ENCODE measurements at regions not wholly inside any gene's neighbourhood (a gene's known extent, or its start where the extent isn't known, plus 50 kb on each side); places are given as distances from the start of the nearest gene placed in this dataset.

DNA sequence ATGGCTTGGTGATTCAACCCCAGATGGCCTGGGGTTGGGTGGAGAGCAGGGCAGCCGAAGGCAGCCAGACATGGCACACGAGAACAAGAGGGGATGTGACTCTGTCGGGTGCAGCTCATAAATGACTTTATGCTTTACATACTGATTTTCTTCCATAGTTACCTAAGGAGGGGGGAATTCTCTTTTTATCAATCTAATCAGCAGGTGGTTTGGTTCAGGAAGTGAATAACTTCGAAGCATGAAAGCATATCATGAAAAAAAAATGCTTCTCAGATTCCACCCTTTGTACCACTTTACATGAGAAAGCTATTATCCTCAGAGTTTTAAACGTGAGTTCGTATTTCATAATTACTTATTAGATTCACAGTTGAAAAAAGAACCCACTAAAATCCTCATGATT, 908.9 kb upstream of the LCORL start:
- TF ChIP-seq BHLHE40 (IDR thresholded peaks at IDR 0.05; ENCODE audit: borderline replicate concordance in 1 of 2, low read depth in 2 of 2, low read length in 1 of 2) = no peak
- no peak for TF ChIP-seq JUND (IDR thresholded peaks at IDR 0.05; ENCODE audit: low read depth, low read length)
- no peak for TF ChIP-seq KDM1A (IDR thresholded peaks at IDR 0.05; ENCODE audit: borderline replicate concordance)
- no peak for TF ChIP-seq CREB1 (IDR thresholded peaks at IDR 0.05; ENCODE audit: low read depth)
- no peak for TF ChIP-seq RUNX3 (IDR thresholded peaks at IDR 0.05; ENCODE audit: low read length)
- TF ChIP-seq SMARCA5 (IDR thresholded peaks at IDR 0.05) = no peak
- TF ChIP-seq, protein P1, sequence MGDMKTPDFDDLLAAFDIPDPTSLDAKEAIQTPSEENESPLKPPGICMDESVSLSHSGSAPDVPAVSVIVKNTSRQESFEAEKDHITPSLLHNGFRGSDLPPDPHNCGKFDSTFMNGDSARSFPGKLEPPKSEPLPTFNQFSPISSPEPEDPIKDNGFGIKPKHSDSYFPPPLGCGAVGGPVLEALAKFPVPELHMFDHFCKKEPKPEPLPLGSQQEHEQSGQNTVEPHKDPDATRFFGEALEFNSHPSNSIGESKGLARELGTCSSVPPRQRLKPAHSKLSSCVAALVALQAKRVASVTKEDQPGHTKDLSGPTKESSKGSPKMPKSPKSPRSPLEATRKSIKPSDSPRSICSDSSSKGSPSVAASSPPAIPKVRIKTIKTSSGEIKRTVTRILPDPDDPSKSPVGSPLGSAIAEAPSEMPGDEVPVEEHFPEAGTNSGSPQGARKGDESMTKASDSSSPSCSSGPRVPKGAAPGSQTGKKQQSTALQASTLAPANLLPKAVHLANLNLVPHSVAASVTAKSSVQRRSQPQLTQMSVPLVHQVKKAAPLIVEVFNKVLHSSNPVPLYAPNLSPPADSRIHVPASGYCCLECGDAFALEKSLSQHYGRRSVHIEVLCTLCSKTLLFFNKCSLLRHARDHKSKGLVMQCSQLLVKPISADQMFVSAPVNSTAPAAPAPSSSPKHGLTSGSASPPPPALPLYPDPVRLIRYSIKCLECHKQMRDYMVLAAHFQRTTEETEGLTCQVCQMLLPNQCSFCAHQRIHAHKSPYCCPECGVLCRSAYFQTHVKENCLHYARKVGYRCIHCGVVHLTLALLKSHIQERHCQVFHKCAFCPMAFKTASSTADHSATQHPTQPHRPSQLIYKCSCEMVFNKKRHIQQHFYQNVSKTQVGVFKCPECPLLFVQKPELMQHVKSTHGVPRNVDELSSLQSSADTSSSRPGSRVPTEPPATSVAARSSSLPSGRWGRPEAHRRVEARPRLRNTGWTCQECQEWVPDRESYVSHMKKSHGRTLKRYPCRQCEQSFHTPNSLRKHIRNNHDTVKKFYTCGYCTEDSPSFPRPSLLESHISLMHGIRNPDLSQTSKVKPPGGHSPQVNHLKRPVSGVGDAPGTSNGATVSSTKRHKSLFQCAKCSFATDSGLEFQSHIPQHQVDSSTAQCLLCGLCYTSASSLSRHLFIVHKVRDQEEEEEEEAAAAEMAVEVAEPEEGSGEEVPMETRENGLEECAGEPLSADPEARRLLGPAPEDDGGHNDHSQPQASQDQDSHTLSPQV (IDR thresholded peaks at IDR 0.05) = no peak
- TF ChIP-seq, protein P2, sequence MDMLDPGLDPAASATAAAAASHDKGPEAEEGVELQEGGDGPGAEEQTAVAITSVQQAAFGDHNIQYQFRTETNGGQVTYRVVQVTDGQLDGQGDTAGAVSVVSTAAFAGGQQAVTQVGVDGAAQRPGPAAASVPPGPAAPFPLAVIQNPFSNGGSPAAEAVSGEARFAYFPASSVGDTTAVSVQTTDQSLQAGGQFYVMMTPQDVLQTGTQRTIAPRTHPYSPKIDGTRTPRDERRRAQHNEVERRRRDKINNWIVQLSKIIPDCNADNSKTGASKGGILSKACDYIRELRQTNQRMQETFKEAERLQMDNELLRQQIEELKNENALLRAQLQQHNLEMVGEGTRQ (IDR thresholded peaks at IDR 0.05; ENCODE audit: borderline replicate concordance, low read depth, low read length) = no peak
- no peak for TF ChIP-seq POLR2A (IDR thresholded peaks at IDR 0.05; ENCODE audit: low read depth, low read length)
- TF ChIP-seq YY1 (IDR thresholded peaks at IDR 0.05; ENCODE audit: low read depth, low read length) = no peak
- TF ChIP-seq, protein P3, sequence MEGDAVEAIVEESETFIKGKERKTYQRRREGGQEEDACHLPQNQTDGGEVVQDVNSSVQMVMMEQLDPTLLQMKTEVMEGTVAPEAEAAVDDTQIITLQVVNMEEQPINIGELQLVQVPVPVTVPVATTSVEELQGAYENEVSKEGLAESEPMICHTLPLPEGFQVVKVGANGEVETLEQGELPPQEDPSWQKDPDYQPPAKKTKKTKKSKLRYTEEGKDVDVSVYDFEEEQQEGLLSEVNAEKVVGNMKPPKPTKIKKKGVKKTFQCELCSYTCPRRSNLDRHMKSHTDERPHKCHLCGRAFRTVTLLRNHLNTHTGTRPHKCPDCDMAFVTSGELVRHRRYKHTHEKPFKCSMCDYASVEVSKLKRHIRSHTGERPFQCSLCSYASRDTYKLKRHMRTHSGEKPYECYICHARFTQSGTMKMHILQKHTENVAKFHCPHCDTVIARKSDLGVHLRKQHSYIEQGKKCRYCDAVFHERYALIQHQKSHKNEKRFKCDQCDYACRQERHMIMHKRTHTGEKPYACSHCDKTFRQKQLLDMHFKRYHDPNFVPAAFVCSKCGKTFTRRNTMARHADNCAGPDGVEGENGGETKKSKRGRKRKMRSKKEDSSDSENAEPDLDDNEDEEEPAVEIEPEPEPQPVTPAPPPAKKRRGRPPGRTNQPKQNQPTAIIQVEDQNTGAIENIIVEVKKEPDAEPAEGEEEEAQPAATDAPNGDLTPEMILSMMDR (IDR thresholded peaks at IDR 0.05 in 2 of 3, conservative IDR thresholded peaks at IDR 0.05 in 1 of 3; ENCODE audit: control insufficient read depth in 2 of 3, extremely low read depth in 1 of 3, insufficient read depth in 1 of 3, low read depth in 3 of 3, low read length in 3 of 3) = no peak
- TF ChIP-seq, protein P4, sequence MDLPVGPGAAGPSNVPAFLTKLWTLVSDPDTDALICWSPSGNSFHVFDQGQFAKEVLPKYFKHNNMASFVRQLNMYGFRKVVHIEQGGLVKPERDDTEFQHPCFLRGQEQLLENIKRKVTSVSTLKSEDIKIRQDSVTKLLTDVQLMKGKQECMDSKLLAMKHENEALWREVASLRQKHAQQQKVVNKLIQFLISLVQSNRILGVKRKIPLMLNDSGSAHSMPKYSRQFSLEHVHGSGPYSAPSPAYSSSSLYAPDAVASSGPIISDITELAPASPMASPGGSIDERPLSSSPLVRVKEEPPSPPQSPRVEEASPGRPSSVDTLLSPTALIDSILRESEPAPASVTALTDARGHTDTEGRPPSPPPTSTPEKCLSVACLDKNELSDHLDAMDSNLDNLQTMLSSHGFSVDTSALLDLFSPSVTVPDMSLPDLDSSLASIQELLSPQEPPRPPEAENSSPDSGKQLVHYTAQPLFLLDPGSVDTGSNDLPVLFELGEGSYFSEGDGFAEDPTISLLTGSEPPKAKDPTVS (IDR thresholded peaks at IDR 0.05; ENCODE audit: low read depth, low read length) = no peak
- no peak for TF ChIP-seq SMC3 (IDR thresholded peaks at IDR 0.05; ENCODE audit: borderline replicate concordance, low read length)

Measured in GM12878 (cell line).